GM18520 (cell line): ENCODE measurements at regions not wholly inside any gene's neighbourhood (a gene's known extent, or its start where the extent isn't known, plus 50 kb on each side); places are given as distances from the start of the nearest gene placed in this dataset.

Experiments
- ATAC-seq: cut with Tn5 transposase; IDR thresholded peaks from one replicate; pipeline ENCODE4 v1.9.1; 2021; ENCODE audit not compliant: unreplicated experiment

- peak; percentile 90 for ATAC-seq
These were observed 125.1 kb upstream of the SLC25A36 start for GRCh38 chr3:140816372-140817195.

DNA sequence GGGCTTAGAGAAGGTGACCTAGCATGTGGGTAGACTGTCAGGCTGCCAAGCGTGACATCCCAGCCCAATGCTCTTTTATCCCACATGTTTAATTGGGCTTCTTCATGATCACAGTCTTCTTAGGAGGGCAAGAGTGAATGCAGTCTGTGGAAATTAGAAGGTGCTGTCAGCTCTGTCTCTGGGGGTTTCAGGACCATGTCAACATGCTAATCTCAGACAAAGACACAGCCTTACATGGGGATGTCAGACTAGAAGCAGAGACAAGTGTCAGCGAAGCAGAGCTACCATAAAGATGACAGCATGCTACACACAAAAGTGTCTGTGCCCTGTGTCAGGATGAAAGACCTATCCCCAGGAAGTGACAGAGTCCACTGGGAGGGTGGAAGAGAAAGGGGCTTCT lies 120.1 kb upstream of the SLC25A36 start:
- ATAC-seq: no peak

DNA sequence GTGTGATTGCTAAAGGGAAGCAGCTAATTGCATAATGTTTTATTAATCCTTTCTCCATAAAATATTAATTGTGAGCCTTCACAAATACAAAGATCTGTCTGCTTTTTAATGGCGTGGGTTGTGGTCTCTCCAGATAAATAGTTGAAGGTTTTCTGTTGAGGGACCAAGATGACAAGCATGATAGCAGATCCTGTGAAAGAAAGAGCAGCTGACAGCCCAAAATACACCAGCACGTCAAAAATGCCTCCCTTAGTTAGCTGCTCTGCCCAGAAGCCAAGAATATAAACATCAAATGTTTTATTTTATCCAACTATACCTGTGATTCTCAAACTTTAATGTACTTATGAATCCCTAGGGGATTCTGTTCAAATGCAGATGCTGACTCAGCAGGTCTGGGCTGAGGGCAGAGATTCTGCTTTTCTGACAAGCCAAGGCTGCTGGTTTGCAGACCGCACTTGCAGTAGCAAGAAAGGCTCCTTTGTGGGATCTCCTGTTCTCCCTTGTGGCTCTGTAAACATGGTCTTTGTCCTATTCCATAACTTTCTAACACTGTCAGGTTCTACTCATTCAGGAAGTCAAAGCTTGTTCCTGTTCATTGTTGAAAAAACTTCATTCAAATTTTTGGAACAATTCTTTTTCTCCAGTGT lies 119.1 kb upstream of the SLC25A36 start:
- no peak for ATAC-seq

DNA sequence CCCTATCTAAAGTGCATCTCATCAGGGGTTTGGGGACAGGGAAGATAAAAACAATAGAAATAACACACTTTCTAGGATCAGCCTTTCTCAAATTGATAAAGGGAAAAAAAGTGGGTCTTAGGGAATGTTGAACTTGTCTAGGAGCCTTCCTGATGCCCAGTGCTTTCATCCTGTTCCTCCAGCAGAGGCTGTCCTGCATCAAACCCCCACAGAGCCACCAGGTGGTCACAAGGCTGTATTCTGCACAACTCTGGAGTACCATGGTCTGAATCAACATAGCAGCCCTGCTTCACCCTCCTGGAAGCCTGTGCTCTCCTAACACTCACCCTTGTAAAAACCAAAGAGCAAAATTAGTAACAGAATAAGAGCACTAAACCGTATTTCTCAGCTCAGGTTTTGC lies 118.5 kb upstream of the SLC25A36 start:
- ATAC-seq: no peak

- ATAC-seq: no peak
These were observed 113.7 kb upstream of the SLC25A36 start for GRCh38 chr3:140827894-140828293.

DNA sequence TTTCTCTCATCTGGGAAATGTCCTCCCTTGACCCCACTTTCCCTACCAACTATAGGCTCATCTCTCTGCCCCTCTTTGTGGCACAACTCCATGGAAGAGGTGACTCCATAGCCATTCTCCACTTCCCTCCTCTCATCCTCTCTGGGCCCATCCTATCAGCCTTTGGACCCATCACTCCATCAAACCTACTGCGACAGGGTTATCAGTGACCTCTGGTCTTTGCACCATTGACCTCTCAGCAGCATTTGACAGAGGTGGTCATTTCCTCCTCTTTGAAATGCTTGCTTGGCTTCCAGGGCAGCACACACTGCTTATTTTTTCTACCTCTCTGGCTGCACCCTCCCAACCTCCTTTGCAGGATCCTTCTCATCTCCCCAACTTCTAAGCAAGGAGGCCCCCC lies 113.1 kb upstream of the SLC25A36 start:
- no peak for ATAC-seq

DNA sequence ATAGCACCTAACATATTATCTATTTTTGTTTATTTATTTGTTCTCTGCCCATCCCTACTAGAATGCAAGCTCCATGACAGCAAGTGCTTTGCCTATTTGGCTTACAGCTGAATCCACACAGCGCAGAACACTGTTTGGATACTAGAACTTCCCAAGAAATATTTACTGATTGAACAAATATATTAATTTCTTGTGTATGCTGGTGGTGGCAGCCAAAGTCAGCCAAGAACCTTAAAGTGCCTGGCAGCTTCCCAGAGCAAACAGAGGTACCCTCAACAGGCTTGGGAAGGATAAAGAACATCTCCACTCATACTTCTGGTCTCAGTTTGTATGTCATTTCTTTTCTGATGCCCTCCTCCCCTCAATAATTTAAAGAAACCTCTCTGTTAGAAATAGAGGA lies 111.8 kb upstream of the SLC25A36 start:
- no peak for ATAC-seq

- ATAC-seq: no peak
These were observed 111.2 kb upstream of the SLC25A36 start for GRCh38 chr3:140830391-140830790.

DNA sequence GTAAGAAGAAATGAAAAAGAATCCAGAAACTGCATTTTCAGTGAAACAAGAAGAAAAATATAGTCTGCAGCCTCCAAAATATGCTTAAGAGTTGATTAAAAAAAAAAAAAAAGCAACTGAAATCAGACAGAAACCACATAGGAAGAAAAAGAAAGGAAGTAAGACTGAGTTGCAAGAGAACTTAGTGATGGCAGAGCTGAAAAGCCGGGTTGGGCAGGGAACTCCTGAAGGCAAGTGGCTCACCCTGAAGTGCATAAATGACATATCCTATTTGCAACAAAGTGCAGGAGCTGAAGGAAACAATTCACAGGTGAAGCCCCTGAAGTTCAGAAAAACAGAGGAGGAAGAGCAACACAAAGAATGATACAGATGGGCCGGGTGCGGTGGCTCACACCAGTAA lies 108.8 kb upstream of the SLC25A36 start:
- ATAC-seq: no peak

- no peak for ATAC-seq
These were observed 107.2 kb upstream of the SLC25A36 start for GRCh38 chr3:140834266-140835037.

- peak; percentile 94 for ATAC-seq
These were observed 98.5 kb upstream of the SLC25A36 start for GRCh38 chr3:140842984-140843649.

GRCh38 chr3:140843656-140844055 lies 98.0 kb upstream of the SLC25A36 start:
- ATAC-seq: no peak

DNA sequence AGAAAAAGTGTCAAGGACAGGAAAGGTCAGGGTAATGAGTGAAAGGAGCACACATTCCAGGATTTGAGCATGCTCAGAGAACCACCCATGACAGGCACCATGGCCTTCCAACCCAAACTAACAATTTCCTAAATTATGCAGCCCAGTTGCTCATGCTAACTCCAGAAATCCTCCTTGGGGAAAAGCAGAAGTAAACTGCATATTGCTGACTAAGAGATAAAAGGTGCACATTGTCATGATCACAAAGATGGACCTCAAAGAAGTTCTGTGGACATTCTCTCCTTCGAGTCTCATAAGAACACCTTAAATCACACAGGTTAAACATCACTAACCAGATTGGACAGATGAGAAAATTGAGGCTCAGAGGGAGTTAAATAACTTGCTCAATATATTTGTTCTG lies 97.6 kb upstream of the SLC25A36 start:
- ATAC-seq: no peak

- no peak for ATAC-seq
These were observed 95.8 kb upstream of the SLC25A36 start for GRCh38 chr3:140845882-140846281.

DNA sequence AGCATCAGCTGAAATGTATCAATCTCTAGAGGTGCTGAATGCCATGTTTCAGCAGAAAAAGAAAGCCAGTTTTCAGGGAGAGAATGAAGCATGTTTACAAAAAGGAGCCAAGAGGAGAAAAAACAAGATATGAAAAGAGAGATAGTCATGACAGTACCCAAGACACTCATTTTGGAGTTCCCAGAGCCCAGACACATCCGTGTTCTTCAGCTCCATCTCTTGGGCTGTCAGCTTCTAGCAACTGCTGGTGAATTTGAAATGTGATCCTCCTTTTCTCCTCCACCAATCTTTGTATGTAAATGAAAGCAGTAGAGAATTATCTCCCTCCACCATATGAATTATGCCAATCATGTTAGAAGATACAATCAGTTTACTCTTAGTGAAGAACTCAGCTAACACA lies 93.0 kb upstream of the SLC25A36 start:
- ATAC-seq: no peak

- ATAC-seq: no peak
These were observed 91.3 kb upstream of the SLC25A36 start for GRCh38 chr3:140850210-140850955.

- ATAC-seq: no peak
These were observed 86.7 kb upstream of the SLC25A36 start for GRCh38 chr3:140854961-140855360.

GRCh38 chr3:140856905-140857304 lies 84.7 kb upstream of the SLC25A36 start:
- ATAC-seq: no peak

- ATAC-seq: no peak
These were observed 83.6 kb upstream of the SLC25A36 start for GRCh38 chr3:140857993-140858392.

GRCh38 chr3:140859592-140860336 lies 81.9 kb upstream of the SLC25A36 start:
- ATAC-seq: no peak
